ENCODE measurements at regions not wholly inside any gene's neighbourhood (a gene's known extent, or its start where the extent isn't known, plus 50 kb on each side); places are given as distances from the start of the nearest gene placed in this dataset.

DNA sequence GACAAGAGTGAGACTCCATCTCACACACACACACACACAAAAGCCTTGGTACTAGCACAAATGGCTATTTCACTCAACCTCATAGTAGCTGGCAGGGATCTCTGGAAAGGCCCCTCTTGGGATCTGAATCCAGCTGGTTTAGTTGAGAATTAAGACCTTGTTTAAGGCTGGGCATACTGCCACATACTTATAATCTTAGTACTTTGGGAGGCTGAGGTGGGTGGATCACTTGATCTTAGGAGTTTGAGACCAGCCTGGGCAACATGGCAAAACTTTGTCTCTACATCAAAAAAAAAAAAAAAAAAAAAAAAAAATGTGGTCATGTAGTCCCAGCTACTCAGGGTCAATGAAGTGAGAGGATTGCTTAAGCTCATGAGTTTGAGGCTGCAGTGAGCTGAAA lies 628.3 kb downstream of the MMUT start:
- H3K4me3 ChIP-seq (ENCODE audit: low read depth, low read length) = no peak overlapping the region
- no peaks in the 10 kb centered on the region for H3K9me3 ChIP-seq
- H3K27me3 ChIP-seq = no peaks in the 10 kb centered on the region; the same call in 1 of the 2 replicates
- H3K4me1 ChIP-seq = peaks cover 4% of the 10 kb centered on the region; the same call in 1 of the 2 replicates
- TF ChIP-seq, protein P1, sequence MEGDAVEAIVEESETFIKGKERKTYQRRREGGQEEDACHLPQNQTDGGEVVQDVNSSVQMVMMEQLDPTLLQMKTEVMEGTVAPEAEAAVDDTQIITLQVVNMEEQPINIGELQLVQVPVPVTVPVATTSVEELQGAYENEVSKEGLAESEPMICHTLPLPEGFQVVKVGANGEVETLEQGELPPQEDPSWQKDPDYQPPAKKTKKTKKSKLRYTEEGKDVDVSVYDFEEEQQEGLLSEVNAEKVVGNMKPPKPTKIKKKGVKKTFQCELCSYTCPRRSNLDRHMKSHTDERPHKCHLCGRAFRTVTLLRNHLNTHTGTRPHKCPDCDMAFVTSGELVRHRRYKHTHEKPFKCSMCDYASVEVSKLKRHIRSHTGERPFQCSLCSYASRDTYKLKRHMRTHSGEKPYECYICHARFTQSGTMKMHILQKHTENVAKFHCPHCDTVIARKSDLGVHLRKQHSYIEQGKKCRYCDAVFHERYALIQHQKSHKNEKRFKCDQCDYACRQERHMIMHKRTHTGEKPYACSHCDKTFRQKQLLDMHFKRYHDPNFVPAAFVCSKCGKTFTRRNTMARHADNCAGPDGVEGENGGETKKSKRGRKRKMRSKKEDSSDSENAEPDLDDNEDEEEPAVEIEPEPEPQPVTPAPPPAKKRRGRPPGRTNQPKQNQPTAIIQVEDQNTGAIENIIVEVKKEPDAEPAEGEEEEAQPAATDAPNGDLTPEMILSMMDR (IDR thresholded peaks at IDR 0.05; ENCODE audit: low read depth, low read length) = no peak
- H3K36me3 ChIP-seq = no peaks in the 10 kb centered on the region
- DNase-seq = no peak

DNA sequence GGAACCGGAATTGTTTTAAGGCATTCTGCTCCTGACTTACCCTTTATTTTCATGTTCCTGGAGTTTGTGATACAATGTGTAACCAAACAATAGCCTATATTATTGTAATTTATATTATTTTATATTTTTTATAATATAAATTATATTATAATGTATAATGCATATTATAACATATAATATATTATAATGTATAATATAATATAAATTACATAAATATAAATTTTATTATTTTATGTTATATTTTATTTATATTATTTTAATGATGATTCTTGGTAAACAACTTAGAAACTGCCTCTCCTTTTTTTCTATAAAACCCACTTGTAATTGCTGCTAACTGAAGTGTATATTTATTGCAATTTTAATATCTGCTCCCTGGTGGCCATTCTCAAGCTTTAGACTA lies 629.1 kb downstream of the MMUT start:
- Histone ChIP-seq H3K9me3 (no peaks in the 10 kb centered on the region), H3K4me3 (ENCODE audit: low read depth, low read length) (no peak overlapping the region), H3K36me3 (no peaks in the 10 kb centered on the region), H3K27me3 (no peaks in the 10 kb centered on the region), H3K4me1 (peaks cover 4% of the 10 kb centered on the region; the same call in 1 of the 2 replicates)
- TF ChIP-seq, protein P1 (IDR thresholded peaks at IDR 0.05; ENCODE audit: low read depth, low read length) = no peak
- DNase-seq = no peak

DNA sequence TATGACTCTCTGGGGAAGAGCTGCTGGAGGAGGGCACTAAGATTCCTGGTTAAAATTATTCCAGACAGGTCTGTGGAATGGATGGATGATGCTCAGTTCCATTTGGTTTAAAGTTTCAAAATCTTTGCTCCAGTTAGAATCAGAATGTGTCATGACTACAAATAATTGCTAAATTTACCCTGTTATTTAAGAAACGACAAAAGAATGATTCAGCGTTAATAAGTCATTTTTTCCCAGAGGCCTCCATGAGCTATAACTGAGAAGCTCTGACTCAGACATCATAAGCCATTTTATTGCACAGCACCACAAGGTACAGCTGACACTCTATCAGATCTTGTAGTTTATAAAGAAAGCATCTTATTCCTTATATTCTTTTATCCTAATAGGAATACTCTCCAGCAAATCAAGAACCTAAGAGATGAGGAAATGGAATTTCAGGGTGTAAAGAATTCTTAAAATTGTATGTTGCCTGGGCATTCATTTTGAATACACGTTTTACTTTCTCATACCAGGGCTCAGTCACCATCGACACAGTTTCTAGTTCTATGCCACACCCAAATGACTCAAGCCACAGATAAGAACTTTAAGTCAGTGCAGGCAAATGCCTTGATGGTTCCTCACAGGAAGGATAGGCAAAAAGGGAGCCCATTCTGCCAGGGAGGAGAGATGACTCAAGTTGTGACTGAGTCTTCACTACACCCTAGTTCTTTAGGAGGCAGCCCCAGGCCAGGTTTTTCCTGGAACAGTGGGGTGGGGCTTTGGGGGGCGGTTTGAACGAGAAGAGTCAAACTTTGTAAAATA lies 636.0 kb downstream of the MMUT start:
- TF ChIP-seq, protein P1 (IDR thresholded peaks at IDR 0.05; ENCODE audit: low read depth, low read length) = no peak
- no peaks in the 10 kb centered on the region for H3K9me3 ChIP-seq
- no peak overlapping the region for H3K4me3 ChIP-seq (ENCODE audit: low read depth, low read length)
- DNase-seq = no peak
- no peaks in the 10 kb centered on the region for H3K27me3 ChIP-seq
- H3K36me3 ChIP-seq = no peaks in the 10 kb centered on the region
- peaks cover 12% of the 10 kb centered on the region for H3K4me1 ChIP-seq

DNA sequence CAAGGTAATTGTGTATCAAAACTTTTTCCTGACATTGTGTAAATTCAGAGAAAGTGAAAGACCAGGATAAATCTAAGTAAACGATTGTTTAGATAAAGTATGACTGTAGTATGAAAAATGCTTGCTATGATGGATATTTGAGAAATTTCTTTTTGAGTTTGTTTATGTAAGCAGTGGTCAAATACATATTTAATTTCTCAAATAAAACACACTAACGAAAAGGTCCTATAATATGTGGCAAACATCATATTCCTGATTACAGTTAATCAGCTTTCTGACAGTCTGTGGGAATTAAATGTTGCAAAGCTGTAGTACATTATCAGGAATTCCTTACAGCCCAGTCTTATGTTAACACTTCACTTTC lies 636.9 kb downstream of the MMUT start:
- no peaks in the 10 kb centered on the region for H3K27me3 ChIP-seq
- no peaks in the 10 kb centered on the region for H3K36me3 ChIP-seq
- DNase-seq = no peak
- peaks cover 9% of the 10 kb centered on the region for H3K4me1 ChIP-seq
- TF ChIP-seq, protein P1 (IDR thresholded peaks at IDR 0.05; ENCODE audit: low read depth, low read length) = no peak
- H3K4me3 ChIP-seq (ENCODE audit: low read depth, low read length) = no peak overlapping the region
- no peaks in the 10 kb centered on the region for H3K9me3 ChIP-seq

DNA sequence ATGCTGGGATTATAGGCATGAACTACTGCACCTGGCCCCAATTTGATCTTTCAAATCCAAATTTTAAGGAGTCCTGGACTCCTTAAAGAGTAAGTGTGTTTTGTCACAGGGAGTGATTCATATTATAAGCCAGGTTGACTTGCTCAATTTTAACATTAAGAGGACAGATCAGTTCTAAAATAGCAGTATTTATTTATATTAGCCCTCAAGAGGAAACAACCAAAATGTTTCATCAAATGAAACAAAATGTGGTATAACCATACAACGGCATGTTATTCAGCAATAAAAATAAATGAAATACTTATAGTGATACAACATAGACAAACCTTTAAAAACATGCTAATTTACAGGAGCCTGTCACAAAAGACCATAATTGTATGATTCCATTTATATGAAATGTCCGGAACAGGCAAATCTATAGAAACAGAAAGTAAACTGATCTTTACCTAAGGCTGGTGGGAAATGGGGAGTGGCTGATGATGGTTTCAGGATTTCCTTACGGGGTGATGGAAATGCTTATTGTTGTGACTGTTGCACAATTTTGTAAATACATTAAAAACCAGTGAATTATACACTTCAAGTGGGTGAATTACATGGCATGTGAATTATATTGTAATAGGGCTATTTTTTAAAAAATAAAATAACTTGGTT lies 637.4 kb downstream of the MMUT start:
- no peaks in the 10 kb centered on the region for H3K36me3 ChIP-seq
- TF ChIP-seq, protein P1 (IDR thresholded peaks at IDR 0.05; ENCODE audit: low read depth, low read length) = no peak
- no peak overlapping the region for H3K4me3 ChIP-seq (ENCODE audit: low read depth, low read length)

DNA sequence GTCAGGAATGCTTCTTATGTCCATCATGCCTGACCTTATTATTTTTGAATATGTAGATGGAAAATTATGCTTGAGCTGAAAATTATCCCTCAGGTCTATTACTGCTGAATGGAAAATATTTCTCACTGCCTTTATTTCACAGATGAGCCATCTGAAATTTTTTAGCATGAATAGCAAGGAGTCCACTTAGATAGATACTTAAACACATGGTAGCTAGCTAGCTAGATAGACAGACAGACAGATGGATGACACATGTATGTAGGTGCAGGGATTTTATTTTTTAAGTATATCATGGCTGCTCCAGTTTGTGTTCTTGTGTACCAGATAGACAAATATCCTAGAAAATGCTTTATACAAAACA lies 645.0 kb downstream of the MMUT start:
- no peaks in the 10 kb centered on the region for H3K36me3 ChIP-seq
- no peaks in the 10 kb centered on the region for H3K9me3 ChIP-seq
- H3K4me1 ChIP-seq = no peaks in the 10 kb centered on the region; the same call in 1 of the 2 replicates
- no peak for DNase-seq
- no peaks in the 10 kb centered on the region for H3K27me3 ChIP-seq
- H3K4me3 ChIP-seq (ENCODE audit: low read depth, low read length) = no peak overlapping the region
- TF ChIP-seq, protein P1 (IDR thresholded peaks at IDR 0.05; ENCODE audit: low read depth, low read length) = no peak

More for the DNA sequence above, 637.4 kb downstream of the MMUT start:
- no peak for DNase-seq
- H3K27me3 ChIP-seq = no peaks in the 10 kb centered on the region
- H3K4me1 ChIP-seq = peaks cover 9% of the 10 kb centered on the region
- H3K9me3 ChIP-seq = no peaks in the 10 kb centered on the region
